ENCODE measurements at regions not wholly inside any gene's neighbourhood (a gene's known extent, or its start where the extent isn't known, plus 50 kb on each side); places are given as distances from the start of the nearest gene placed in this dataset.

DNA sequence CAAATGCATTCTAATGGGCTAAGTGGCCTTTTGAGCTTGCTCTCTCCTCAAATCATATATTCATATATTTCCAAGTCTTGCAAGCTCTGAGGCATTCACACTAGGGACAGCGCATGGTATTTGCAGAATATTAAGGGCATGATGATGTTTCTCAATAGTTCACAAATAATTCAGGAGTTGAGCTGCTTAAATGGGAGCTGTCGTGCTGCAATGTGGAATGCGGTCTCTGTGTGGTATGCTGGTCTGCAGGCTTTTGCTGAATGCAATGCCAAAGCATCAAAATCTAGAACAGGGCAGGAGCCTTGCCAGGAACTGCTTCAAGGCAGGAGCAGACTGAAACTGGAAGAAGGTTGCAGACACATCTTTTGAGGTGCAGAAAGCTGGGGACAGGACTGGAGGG lies 1060.0 kb downstream of the TBC1D22A start:
- TF ChIP-seq CTCF (IDR thresholded peaks at IDR 0.05) (no peak), ZFX (IDR thresholded peaks at IDR 0.05; ENCODE audit: borderline replicate concordance) (no peak)
